Aorta (tissue), 5 donors: ENCODE measurements at regions not wholly inside any gene's neighbourhood (a gene's known extent, or its start where the extent isn't known, plus 50 kb on each side); places are given as distances from the start of the nearest gene placed in this dataset.
"Not testable (repeated sequence)": the region's sequence is repeated elsewhere in the genome, so short reads cannot be mapped to it uniquely, and the experiment has no call there.

ENCODE experiments used
- ATAC-seq: fragments of 200-7000 bp; cut with Tn5 transposase; one replicate; pipeline ENCODE4 v1.9.1; 2022; ENCODE audit warnings: moderate library complexity; ENCODE audit not compliant: low FRiP score
- DNase-seq, 2 donors: peaks; one replicate each; pipeline ENCODE4 v3.0.0-alpha.2; 2020
- H3K27ac ChIP-seq, 2 donors: one replicate each; pipeline ENCODE4 v1.5.1; 2013; ENCODE audit warnings: low read length in 2 of 2, mild to moderate bottlenecking in 2 of 2, moderate library complexity in 2 of 2, control low read depth in 1 of 2, inconsistent platforms in 1 of 2, low read depth in 1 of 2
- H3K27me3 ChIP-seq, 2 donors: one replicate each; pipeline ENCODE4 v1.6.1; 2013; ENCODE audit warnings: control low read depth in 1 of 2, low read length in 1 of 2, mild to moderate bottlenecking in 1 of 2, moderate library complexity in 1 of 2; ENCODE audit not compliant: insufficient read depth in 2 of 2, control insufficient read depth in 1 of 2
- H3K36me3 ChIP-seq, 2 donors: one replicate each; pipeline ENCODE4 v1.6.1; 2013; ENCODE audit warnings: control low read depth in 1 of 2, low read length in 1 of 2, mild to moderate bottlenecking in 1 of 2; ENCODE audit not compliant: insufficient read depth in 2 of 2, control insufficient read depth in 1 of 2
- H3K4me1 ChIP-seq, 2 donors: one replicate each; pipeline ENCODE4 v1.6.1; 2013; ENCODE audit warnings: low read length in 2 of 2, control low read depth in 1 of 2, mild to moderate bottlenecking in 1 of 2, moderate library complexity in 1 of 2; ENCODE audit not compliant: insufficient read depth in 2 of 2, control insufficient read depth in 1 of 2
- H3K4me3 ChIP-seq, 2 donors: one replicate each; pipeline ENCODE4 v1.5.1; 2013; ENCODE audit warnings: low read length in 2 of 2, control low read depth in 1 of 2, mild to moderate bottlenecking in 1 of 2
- H3K9me3 ChIP-seq: one replicate; pipeline ENCODE4 v1.6.1; 2013; ENCODE audit warnings: mild to moderate bottlenecking, low read length; ENCODE audit not compliant: control insufficient read depth
- WGBS, 2 donors: extraction: QIAGEN DNeasy Blood & Tissue Kit; methylation state at CpG; one replicate each; pipeline ENCODE4 v1.1.7; 2013; 5-methylcytosine and 5-hydroxymethylcytosine counted together
- intact Hi-C, 2 donors: fragments of 100-400 bp; cut with DNase I; formaldehyde crosslinking; loops; one replicate each; pipeline versions ENCODE4 v1.14.2 to v1.15.0; 2022
- donor health status: healthy with polysubstance abuse.
- donor health status: Bipolar disorder and iron deficiency.
- donor health status: DM: no; HTN: no; CAD: no.
- donor health status: DM: no; HTN: no; CAD: no.
- donor health status: DM: yes; HTN: yes; CAD: no.

DNA sequence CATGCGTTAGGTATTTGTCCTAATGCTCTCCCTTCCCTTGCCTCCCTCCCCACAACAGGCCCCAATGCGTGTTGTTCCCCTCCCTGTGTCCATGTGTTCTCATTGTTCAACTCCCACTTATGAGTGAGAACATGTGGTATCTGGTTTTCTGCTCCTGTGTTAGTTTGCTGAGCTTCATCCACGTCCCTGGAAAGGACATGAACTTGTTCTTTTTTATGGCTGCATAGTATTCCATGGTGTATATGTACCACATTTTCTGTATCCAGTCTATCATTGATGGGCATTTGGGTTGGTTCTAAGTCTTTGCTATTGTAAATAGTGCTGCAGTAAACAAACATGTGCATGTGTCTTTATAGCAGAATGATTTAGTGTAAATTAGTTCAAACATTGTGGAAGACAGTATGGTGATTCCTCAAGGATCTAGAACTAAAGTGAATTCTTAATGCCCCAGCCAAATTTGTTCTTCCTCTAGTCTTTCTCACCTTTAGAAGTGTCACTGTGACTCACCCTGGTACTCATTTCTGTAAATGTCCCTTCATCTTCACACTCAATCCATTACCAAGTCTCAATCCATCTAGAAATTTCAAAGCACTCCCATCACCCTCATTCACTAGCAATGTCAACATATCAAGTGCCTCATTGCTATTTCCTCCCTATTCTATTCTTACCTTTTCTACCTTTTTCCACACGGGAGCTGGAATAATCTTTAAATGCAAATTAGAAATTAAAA, 123.9 kb downstream of the MREG start:
- H3K27ac ChIP-seq, intact Hi-C loops: not testable (repeated sequence)

DNA sequence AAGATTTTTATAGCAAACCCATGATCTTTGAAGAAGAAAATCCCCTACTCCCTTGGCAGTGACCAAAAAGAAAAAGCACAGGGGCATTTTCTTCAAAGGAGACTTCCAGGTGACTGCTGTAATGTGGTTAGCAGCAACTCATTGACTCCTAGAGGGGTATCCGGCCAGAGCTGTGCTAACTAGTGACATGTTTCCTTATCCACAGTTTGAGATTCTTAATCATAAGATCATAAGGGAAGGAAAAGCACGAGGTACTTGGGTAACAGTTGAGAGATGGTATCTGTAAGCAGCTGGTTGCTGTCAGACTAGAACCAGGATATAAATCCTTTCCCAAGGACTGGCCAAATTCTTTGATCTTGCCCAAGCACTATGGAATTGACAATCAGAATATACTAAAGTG, 124.7 kb downstream of the MREG start:
- H3K27me3 ChIP-seq, result no peaks in the 10 kb centered on the region
- WGBS, 2 donors, result 8 to 9% methylated on average over 2 of the region's 2 CpGs
- intact Hi-C loops, result no loop called here
- no peak for ATAC-seq
- DNase-seq, result no peak
- no peak overlapping the region for H3K4me3 ChIP-seq
- H3K27ac ChIP-seq, result peak overlapping the region; percentile 28 to 68
- H3K36me3 ChIP-seq, result no peaks in the 10 kb centered on the region
- H3K9me3 ChIP-seq, result no peaks in the 10 kb centered on the region
- H3K4me1 ChIP-seq, result peaks cover 0 to 8% of the 10 kb centered on the region in 2 donors

More for the DNA sequence above, 123.9 kb downstream of the MREG start:
- not testable (repeated sequence) for H3K4me3 ChIP-seq, H3K4me1 ChIP-seq, H3K27me3 ChIP-seq, DNase-seq, H3K9me3 ChIP-seq, H3K36me3 ChIP-seq, ATAC-seq
- WGBS, 2 donors, result 93 to 94% methylated on average over 4 of the region's 4 CpGs

DNA sequence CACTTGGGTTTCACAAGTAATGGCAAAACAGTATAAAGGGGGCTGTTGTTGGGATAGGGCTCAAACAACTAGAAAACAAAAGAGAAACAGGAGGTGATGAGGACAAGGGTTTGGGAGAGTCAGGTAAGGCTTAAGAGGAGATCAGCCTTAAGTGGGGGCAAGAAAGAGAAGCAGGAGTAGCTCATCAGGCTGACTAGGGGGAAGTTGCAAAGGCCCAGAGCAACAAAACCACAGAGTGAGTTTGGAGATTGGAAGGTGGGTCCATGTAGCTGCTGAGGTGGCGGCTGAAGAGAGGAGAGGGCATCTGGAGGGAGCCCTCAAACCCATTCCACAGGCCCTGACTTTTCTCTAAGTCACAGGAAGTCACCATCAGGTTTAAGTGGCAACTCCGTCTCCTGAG, 126.0 kb downstream of the MREG start:
- WGBS, 2 donors, result 49 to 73% methylated on average over 2 of the region's 2 CpGs
- no peak for ATAC-seq
- H3K9me3 ChIP-seq, result no peaks in the 10 kb centered on the region
- intact Hi-C loops, result no loop called here
- no peaks in the 10 kb centered on the region for H3K27me3 ChIP-seq
- H3K36me3 ChIP-seq, result no peaks in the 10 kb centered on the region
- no peak for DNase-seq
- no peak overlapping the region for H3K4me3 ChIP-seq
- H3K27ac ChIP-seq, result no peak overlapping the region
- H3K4me1 ChIP-seq, result peaks cover 0 to 8% of the 10 kb centered on the region in 2 donors

DNA sequence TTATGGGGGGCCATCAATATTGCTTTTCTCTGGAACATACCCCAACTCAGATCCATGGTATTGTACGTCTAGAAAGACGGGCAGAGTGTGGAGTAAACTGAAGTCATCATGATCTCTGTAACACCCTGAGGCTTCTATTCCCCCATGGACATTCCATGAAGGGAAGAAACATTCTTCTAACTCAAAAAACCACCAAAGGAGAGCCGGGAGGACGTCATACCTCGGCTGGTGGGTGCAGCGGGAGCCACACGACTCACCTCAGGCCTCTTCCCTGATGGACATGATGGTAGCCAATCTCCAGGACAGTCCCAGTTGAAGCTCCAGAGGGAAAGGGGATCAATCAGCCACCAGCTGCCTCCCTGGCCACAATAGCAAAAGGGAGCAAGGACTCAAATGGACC, 127.3 kb downstream of the MREG start:
- no peak overlapping the region for H3K4me3 ChIP-seq
- 96 to 98% methylated on average over 7 of the region's 7 CpGs for WGBS, 2 donors
- no peak for DNase-seq
- peaks cover 0 to 6% of the 10 kb centered on the region in 2 donors for H3K4me1 ChIP-seq
- no peak for ATAC-seq
- no peaks in the 10 kb centered on the region for H3K36me3 ChIP-seq
- intact Hi-C loops, result no loop called here
- no peak overlapping the region for H3K27ac ChIP-seq
- no peaks in the 10 kb centered on the region for H3K27me3 ChIP-seq
- H3K9me3 ChIP-seq, result no peaks in the 10 kb centered on the region

DNA sequence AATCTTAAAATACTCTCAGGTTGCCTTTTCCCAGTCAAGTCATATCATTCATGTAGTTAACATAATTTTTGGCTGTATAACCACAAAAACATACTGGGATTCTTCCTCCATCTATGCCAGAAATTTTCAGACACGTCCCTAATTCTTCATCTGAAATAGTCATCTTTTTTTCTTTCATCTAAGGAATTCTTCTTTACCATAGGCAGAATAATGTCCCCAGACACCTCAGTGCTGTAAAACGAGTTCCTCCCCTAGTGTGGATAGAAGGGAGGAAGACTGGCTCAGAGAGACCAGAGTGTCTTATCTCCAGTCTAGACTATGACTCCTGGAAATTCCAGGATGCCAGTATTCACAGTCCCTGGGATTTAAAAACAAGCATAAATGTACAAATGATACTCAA, 127.8 kb downstream of the MREG start:
- H3K4me1 ChIP-seq, result peaks cover 0 to 6% of the 10 kb centered on the region in 2 donors
- no peak overlapping the region for H3K4me3 ChIP-seq
- intact Hi-C loops, result no loop called here
- WGBS, 2 donors, result 45% methylated on average over 2 of the region's 2 CpGs
- ATAC-seq, result no peak
- H3K27ac ChIP-seq, result no peak overlapping the region
- no peaks in the 10 kb centered on the region for H3K36me3 ChIP-seq
- H3K9me3 ChIP-seq, result no peaks in the 10 kb centered on the region
- DNase-seq, result no peak
- H3K27me3 ChIP-seq, result no peaks in the 10 kb centered on the region

DNA sequence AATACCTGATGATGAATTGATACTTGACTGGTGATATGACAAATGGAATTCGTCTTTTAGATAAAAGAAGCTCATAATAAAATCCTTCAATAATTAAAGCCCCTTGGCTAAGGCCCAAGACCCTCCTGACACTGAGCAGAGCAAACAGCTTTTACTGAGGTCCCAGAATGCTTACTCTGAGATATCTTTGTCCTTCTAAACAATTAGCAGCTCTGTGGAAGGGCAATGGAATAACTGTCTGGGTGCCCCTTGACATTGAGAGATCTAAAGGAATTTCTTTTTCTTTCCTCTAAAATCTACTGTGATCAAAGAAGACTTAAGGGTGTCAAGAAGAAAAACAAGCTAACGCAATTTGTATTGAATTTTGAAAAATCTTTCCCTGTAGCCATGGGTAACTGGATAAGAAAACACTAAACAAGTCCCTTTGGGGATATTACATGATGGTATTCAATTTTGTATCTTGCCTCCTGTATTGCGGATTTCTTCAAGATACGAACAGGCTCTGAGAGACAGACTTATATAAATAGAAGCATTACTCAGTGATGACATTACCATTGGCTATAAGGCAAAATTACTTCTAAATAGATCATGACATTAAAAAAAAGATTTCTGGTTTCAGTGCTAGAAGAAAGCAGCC, 128.8 kb downstream of the MREG start:
- H3K4me3 ChIP-seq, result no peak overlapping the region
- no peaks in the 10 kb centered on the region for H3K36me3 ChIP-seq
- 25 to 26% methylated on average over 4 of the region's 4 CpGs for WGBS, 2 donors
- peak overlapping the region in 1 of 2 donors; percentile 38 for H3K27ac ChIP-seq
- no peaks in the 10 kb centered on the region for H3K9me3 ChIP-seq
- intact Hi-C loops, result no loop called here
- ATAC-seq (peak; percentile 57), DNase-seq (no peak)
- peaks cover 0 to 6% of the 10 kb centered on the region in 2 donors for H3K4me1 ChIP-seq
- H3K27me3 ChIP-seq, result no peaks in the 10 kb centered on the region

DNA sequence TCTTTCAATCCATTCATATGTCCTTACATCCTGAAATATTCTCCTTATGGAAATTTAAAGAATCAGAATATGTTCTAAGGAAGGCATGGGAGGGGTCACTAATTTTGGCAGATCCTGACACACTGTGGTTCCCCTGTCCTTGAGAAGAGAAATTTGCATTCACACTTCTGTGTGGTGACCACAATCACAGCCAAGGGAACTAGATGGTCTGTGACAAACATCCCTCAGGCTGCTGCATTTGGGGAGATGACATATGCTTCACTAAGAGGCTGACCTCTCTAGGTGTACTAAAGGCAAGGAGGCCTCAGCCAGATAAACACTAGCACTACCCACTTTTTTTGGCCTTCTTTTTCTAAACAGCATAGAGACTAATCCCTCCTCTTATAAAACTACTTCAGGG, 129.6 kb downstream of the MREG start:
- Histone ChIP-seq H3K4me3 (no peak overlapping the region), H3K9me3 (no peaks in the 10 kb centered on the region), H3K27ac (no peak overlapping the region), H3K27me3 (no peaks in the 10 kb centered on the region), H3K36me3 (no peaks in the 10 kb centered on the region), H3K4me1 (peaks cover 0 to 6% of the 10 kb centered on the region in 2 donors)
- ATAC-seq (no peak), DNase-seq (no peak)
- intact Hi-C loops, result no loop called here

DNA sequence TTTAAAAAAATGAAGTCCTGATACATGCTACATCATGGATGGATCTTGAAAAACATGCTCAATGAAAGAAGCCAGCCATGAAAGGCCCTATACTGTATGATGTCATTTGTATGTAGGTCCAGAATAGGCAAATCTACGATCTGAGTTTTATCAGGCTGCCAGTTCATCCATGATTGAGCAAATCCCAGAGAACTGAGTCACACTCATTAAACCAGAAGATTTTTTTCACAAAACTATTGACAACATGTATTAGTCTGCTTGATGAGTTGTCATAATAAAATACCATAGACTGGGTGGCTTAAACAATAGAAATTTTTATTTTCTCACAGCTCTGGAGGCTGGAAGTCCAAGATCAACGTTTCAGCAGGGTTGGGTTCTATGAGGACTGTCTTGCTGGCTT, 130.7 kb downstream of the MREG start:
- WGBS, 2 donors, result 73 to 84% methylated on average over 2 of the region's 2 CpGs
- no peak for ATAC-seq
- Histone ChIP-seq H3K27me3 (no peaks in the 10 kb centered on the region), H3K36me3 (no peaks in the 10 kb centered on the region), H3K4me3 (no peak overlapping the region), H3K27ac (no peak overlapping the region), H3K4me1 (peaks cover 0 to 4% of the 10 kb centered on the region in 2 donors), H3K9me3 (no peaks in the 10 kb centered on the region)
- intact Hi-C loops, result no loop called here
- DNase-seq, result no peak

DNA sequence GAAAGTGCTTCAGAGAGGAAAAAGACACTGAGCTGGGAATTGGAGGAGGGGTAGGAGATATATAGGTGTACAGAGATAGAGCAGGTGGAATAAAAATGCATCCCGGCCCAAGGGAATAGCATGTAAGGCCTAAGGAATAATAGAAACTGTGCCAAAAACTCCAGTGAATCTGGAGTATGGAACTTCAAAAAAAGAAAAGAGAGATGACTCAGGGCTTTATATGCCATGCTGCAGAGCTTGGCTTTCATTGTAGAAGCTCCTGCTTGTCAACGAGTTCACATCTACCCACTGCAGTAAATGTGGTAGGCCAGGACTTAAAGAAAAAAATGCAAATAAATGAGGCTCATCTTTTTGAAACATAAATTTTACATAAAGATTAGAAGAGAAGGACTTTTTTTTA, 131.8 kb downstream of the MREG start:
- DNase-seq (no peak), ATAC-seq (no peak)
- H3K27ac ChIP-seq, result no peak overlapping the region
- peaks cover 0 to 4% of the 10 kb centered on the region in 2 donors for H3K4me1 ChIP-seq
- H3K4me3 ChIP-seq, result no peak overlapping the region
- H3K27me3 ChIP-seq, result no peaks in the 10 kb centered on the region
- H3K9me3 ChIP-seq, result peaks cover 2% of the 10 kb centered on the region
- 47 to 50% methylated on average over 2 of the region's 2 CpGs for WGBS, 2 donors
- H3K36me3 ChIP-seq, result peaks cover 0 to 2% of the 10 kb centered on the region in 2 donors
- intact Hi-C loops, result no loop called here
